Adrenal gland (tissue), 9 donors: ENCODE measurements at regions not wholly inside any gene's neighbourhood (a gene's known extent, or its start where the extent isn't known, plus 50 kb on each side); places are given as distances from the start of the nearest gene placed in this dataset.

Experiments used
- DNase-seq, 7 donors: peaks; one replicate each; pipeline ENCODE4 v3.0.0-alpha.2; 2019 to 2020
- H3K27ac ChIP-seq, 5 donors: fragments of 200-600 bp; sonication (generic) in 4 of 5; 1 replicate in 3 of 5; 2 replicates in 2 of 5; pipeline versions ENCODE4 v1.5.1 to v1.8.0; 2016 to 2020; ENCODE audit warnings: mild to moderate bottlenecking in 1 of 5
- H3K27me3 ChIP-seq: fragments of 200-600 bp; 2 replicates; pipeline ENCODE4 v1.8.0; 2021
- H3K36me3 ChIP-seq, 2 donors: fragments of 200-600 bp; replicated peaks in 1 of 2; 1 replicate in 1 of 2; 2 replicates in 1 of 2; pipeline versions ENCODE4 v1.5.1 to v1.8.0; 2018 to 2022
- H3K4me1 ChIP-seq, 2 donors: fragments of 200-600 bp; replicated peaks in 1 of 2; 1 replicate in 1 of 2; 2 replicates in 1 of 2; pipeline versions ENCODE4 v1.5.1 to v1.8.0; 2018 to 2021
- H3K4me3 ChIP-seq, 4 donors: fragments of 200-600 bp; sonication (generic) in 3 of 4; one replicate each; pipeline ENCODE4 v1.5.1; 2016 to 2018
- H3K9me3 ChIP-seq, 3 donors: fragments of 200-600 bp; sonication (generic) in 1 of 3; replicated peaks in 1 of 3; 1 replicate in 2 of 3; 2 replicates in 1 of 3; pipeline versions ENCODE4 v1.5.1 to v1.8.0; 2016 to 2021
- CTCF ChIP-seq, 6 experiments: fragments of 450-650 bp in 4 of 6; fragments of 200-600 bp in 2 of 6; sonication (generic) in 1 of 6; IDR thresholded peaks; 1 replicate in 5 of 6; 2 replicates in 1 of 6; pipeline versions ENCODE4 v1.5.1 to v1.8.0; 2016 to 2021; ENCODE audit warnings: antibody characterized with exemption in 6 of 6, mild to moderate bottlenecking in 2 of 6, moderate library complexity in 1 of 6
- POLR2A ChIP-seq, 2 donors: fragments of 450-650 bp; IDR thresholded peaks; one replicate each; pipeline ENCODE4 v1.6.1; 2017; ENCODE audit warnings: antibody characterized with exemption in 2 of 2, mild to moderate bottlenecking in 2 of 2, moderate library complexity in 1 of 2
- WGBS, 4 donors: extraction: QIAGEN DNeasy Blood & Tissue Kit in 2 of 4; methylation state at CpG; one replicate each; pipeline versions ENCODE4 v1.1.5 to v1.1.7; 2013 to 2017; 5-methylcytosine and 5-hydroxymethylcytosine counted together
- intact Hi-C, 2 donors: fragments of 100-400 bp; cut with DNase I; formaldehyde crosslinking; loops; one replicate each; pipeline versions ENCODE4 v1.14.1 to v1.15.0; 2022 to 2023
- donor health status: healthy with polysubstance abuse.
- donor health status: Bipolar disorder and iron deficiency.
- donor health status: DM: yes; HTN: yes; CAD: no.
- donor health status: DM: no; HTN: no; CAD: no.
- donor health status: DM: no; HTN: no; CAD: no.

- Histone ChIP-seq H3K9me3 (peaks cover 0 to 9% (median 0%) of the 10 kb centered on the region in 3 donors), H3K4me1 (no peaks in the 10 kb centered on the region), H3K36me3 (no peaks in the 10 kb centered on the region), H3K4me3 (no peak overlapping the region), H3K27ac (no peak overlapping the region), H3K27me3 (no peaks in the 10 kb centered on the region)
- whole genome bisulfite sequencing, 4 donors: 56 to 72% (median 69%) methylated on average over 4 to 9 of the region's 9 CpGs
- TF ChIP-seq POLR2A (IDR thresholded peaks at IDR 0.05): no peak
- TF ChIP-seq CTCF (IDR thresholded peaks at IDR 0.05): no peak
- DNase-seq: no peak
- intact Hi-C loops: no loop called here
Observed at GRCh38 chr7:92925876-92926696, 89.7 kb upstream of the CDK6 start.

GRCh38 chr7:92924800-92925199 is 88.4 kb upstream of the CDK6 start:
- Histone ChIP-seq H3K27me3 (no peaks in the 10 kb centered on the region), H3K4me1 (no peaks in the 10 kb centered on the region), H3K36me3 (no peaks in the 10 kb centered on the region), H3K27ac (no peak overlapping the region), H3K9me3 (no peaks in the 10 kb centered on the region), H3K4me3 (no peak overlapping the region)
- DNase-seq: no peak
- WGBS, 4 donors: 86 to 93% (median 89%) methylated on average over 7 to 15 of the region's 15 CpGs
- intact Hi-C loops: no loop called here
- TF ChIP-seq CTCF (IDR thresholded peaks at IDR 0.05) (no peak), POLR2A (IDR thresholded peaks at IDR 0.05) (no peak)

- no peaks in the 10 kb centered on the region for H3K36me3 ChIP-seq
- H3K9me3 ChIP-seq: no peaks in the 10 kb centered on the region
- intact Hi-C loops: no loop called here
- no peak overlapping the region for H3K27ac ChIP-seq
- no peaks in the 10 kb centered on the region for H3K4me1 ChIP-seq
- TF ChIP-seq CTCF (IDR thresholded peaks at IDR 0.05) (no peak), POLR2A (IDR thresholded peaks at IDR 0.05) (no peak)
- no peaks in the 10 kb centered on the region for H3K27me3 ChIP-seq
- H3K4me3 ChIP-seq: no peak overlapping the region
- DNase-seq: no peak
Observed at GRCh38 chr7:92917230-92917629, 80.9 kb upstream of the CDK6 start.

- 22 to 29% (median 23%) methylated on average over 3 of the region's 3 CpGs for whole genome bisulfite sequencing, 4 donors
- intact Hi-C loops: no loop called here
- TF ChIP-seq POLR2A (IDR thresholded peaks at IDR 0.05): no peak
- TF ChIP-seq CTCF (IDR thresholded peaks at IDR 0.05): no peak
- Histone ChIP-seq H3K27ac (no peak overlapping the region), H3K4me3 (no peak overlapping the region), H3K4me1 (no peaks in the 10 kb centered on the region), H3K27me3 (no peaks in the 10 kb centered on the region), H3K36me3 (no peaks in the 10 kb centered on the region), H3K9me3 (no peaks in the 10 kb centered on the region)
- DNase-seq: peak in 3 of 7 donors; percentile 27 to 65 (median 51)
Observed at GRCh38 chr7:92916770-92917224, 80.4 kb upstream of the CDK6 start.
